ENCODE measurements at regions not wholly inside any gene's neighbourhood (a gene's known extent, or its start where the extent isn't known, plus 50 kb on each side); places are given as distances from the start of the nearest gene placed in this dataset.
A peak's percentile ranks its signal among the peaks of the same experiment; 100 is the strongest.

DNA sequence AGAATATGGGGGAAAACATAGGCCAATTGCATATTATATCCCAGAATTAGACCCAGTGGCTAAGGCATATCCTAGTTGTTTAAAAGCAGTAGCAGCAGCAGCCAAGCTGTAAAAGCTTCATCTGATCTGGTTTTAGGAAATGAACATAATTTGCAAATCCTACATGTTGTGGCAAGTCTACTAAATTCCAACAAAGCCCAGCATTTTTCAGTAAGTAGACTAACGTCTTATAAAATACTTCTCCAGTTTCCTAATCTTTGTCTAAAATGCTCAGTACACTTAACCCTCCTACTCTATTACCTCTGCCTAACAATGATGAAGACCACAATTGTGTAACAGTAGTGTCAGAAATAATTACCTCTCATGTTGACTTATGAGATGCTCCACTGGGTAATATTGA, 70.9 kb upstream of the RERGL start:
- CTCF ChIA-PET = no interaction called here
- Mint-ChIP-seq H3K36me3 (ENCODE audit: insufficient read depth, unreplicated experiment) (no peaks in the 10 kb centered on the region), H3K9me3 (ENCODE audit: unreplicated experiment) (peaks cover 11% of the 10 kb centered on the region), H3K27ac (ENCODE audit: unreplicated experiment) (no peak overlapping the region), H3K4me1 (ENCODE audit: low read depth, unreplicated experiment) (no peaks in the 10 kb centered on the region), H3K27me3 (ENCODE audit: insufficient read depth, unreplicated experiment) (no peaks in the 10 kb centered on the region), H3K4me3 (ENCODE audit: unreplicated experiment) (no peak overlapping the region)
- TF ChIP-seq, protein P1, sequence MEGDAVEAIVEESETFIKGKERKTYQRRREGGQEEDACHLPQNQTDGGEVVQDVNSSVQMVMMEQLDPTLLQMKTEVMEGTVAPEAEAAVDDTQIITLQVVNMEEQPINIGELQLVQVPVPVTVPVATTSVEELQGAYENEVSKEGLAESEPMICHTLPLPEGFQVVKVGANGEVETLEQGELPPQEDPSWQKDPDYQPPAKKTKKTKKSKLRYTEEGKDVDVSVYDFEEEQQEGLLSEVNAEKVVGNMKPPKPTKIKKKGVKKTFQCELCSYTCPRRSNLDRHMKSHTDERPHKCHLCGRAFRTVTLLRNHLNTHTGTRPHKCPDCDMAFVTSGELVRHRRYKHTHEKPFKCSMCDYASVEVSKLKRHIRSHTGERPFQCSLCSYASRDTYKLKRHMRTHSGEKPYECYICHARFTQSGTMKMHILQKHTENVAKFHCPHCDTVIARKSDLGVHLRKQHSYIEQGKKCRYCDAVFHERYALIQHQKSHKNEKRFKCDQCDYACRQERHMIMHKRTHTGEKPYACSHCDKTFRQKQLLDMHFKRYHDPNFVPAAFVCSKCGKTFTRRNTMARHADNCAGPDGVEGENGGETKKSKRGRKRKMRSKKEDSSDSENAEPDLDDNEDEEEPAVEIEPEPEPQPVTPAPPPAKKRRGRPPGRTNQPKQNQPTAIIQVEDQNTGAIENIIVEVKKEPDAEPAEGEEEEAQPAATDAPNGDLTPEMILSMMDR (IDR thresholded peaks at IDR 0.05; ENCODE audit: insufficient read depth in 1 of 2, low read depth in 1 of 2, low read length in 1 of 2, severe bottlenecking in 1 of 2, unreplicated experiment in 1 of 2) = no peak
- H3K36me3 ChIP-seq (ENCODE audit: control insufficient read depth, insufficient read depth, low read length) = no peaks in the 10 kb centered on the region
- H3K4me1 ChIP-seq = no peaks in the 10 kb centered on the region
- H3K27me3 ChIP-seq (replicated peaks; ENCODE audit: control insufficient read depth, insufficient read depth, low read length) = no peaks in the 10 kb centered on the region
- no peak for DNase-seq
- POLR2A ChIA-PET = no interaction called here
- H3K9me3 ChIP-seq = peaks cover 3% of the 10 kb centered on the region
- intact Hi-C loops (cut with micrococcal nuclease; ENCODE audit: unreplicated experiment) = no loop called here
- no TSS peak for BruUV-seq (replicated peaks)
- no peak overlapping the region for H3K4me3 ChIP-seq (ENCODE audit: low read depth, low read length)

DNA sequence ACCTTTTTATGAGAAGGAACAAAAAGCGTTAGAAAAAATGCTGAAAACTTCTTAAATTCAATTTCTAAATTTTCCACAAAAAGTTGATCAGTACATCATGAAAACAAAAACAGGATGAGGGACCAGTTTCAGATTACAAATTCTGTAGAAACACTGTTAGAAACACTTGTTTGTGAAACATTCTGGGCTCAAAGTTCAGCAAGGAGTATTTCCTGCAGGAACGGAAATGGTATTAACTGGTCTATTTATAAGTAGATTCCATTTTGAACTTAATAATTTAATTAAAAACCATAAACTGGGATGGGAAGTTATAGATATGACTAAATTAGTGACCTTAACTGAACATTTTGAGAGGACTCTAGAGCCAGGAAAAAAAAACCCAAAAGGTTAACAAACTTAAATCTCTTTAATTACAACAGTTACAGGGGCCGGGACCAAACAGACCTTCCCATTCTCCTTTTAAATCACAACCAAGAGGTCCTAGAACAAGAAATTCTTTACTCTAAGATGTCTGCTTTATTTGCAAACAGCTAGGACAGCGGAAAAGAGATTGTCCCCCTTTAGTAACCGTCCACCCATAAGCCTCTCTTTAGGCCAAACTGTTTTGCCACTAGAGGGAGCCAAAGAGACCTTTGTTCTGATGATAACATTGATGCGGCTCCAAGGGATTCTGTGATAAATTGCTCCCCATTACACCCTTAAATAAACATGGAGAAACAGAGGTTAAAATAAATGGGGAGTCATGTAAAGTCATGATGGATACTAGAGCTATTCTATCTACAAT, 69.0 kb upstream of the RERGL start:
- Mint-ChIP-seq H3K27me3 (ENCODE audit: insufficient read depth, unreplicated experiment) (no peaks in the 10 kb centered on the region), H3K4me3 (ENCODE audit: unreplicated experiment) (no peak overlapping the region), H3K4me1 (ENCODE audit: low read depth, unreplicated experiment) (no peaks in the 10 kb centered on the region), H3K36me3 (ENCODE audit: insufficient read depth, unreplicated experiment) (no peaks in the 10 kb centered on the region), H3K27ac (ENCODE audit: unreplicated experiment) (no peak overlapping the region), H3K9me3 (ENCODE audit: unreplicated experiment) (peaks cover 21% of the 10 kb centered on the region)
- Histone ChIP-seq H3K36me3 (ENCODE audit: control insufficient read depth, insufficient read depth, low read length) (no peaks in the 10 kb centered on the region), H3K27me3 (replicated peaks; ENCODE audit: control insufficient read depth, insufficient read depth, low read length) (no peaks in the 10 kb centered on the region), H3K9me3 (peaks cover 3% of the 10 kb centered on the region), H3K4me3 (ENCODE audit: low read depth, low read length) (no peak overlapping the region), H3K4me1 (no peaks in the 10 kb centered on the region)
- TF ChIP-seq, protein P1 (IDR thresholded peaks at IDR 0.05; ENCODE audit: insufficient read depth in 1 of 2, low read depth in 1 of 2, low read length in 1 of 2, severe bottlenecking in 1 of 2, unreplicated experiment in 1 of 2) = peak; percentile 90 to 95
- ChIA-PET CTCF (interaction anchor here (0.9 kb wide), 1 partner anchor 66 kb away, joined by 3 read pairs; no protein-coding TSS in a partner anchor), POLR2A (no interaction called here)
- intact Hi-C loops (cut with micrococcal nuclease; ENCODE audit: unreplicated experiment) = loop anchor here (1.0 kb wide), 2 partner anchors 19 to 65 kb away; no protein-coding TSS in a partner anchor
- no TSS peak for BruUV-seq (replicated peaks)
- DNase-seq = peak in 1 of 2 experiments; percentile 70

DNA sequence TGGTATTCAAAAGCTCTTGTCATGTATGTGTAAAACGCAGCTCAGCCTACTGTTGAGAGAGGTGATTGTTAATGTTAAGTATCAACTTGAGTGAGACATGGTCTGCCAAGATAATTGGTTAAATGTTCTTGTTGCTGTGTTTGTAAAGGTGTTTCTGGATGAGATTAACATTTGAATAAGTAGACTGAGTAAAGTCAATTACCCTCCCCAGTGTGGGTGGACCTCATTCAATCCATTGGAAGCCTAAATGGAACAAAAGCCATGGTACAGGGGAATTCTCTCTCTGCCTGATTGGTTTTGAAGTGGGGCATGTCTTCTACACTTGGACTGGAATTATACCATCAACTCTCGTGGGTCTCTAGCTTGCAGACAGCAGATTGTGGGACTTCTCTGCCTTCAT, 63.8 kb upstream of the RERGL start:
- intact Hi-C loops (cut with micrococcal nuclease; ENCODE audit: unreplicated experiment) = no loop called here
- Mint-ChIP-seq H3K4me3 (ENCODE audit: unreplicated experiment) (no peak overlapping the region), H3K27ac (ENCODE audit: unreplicated experiment) (no peak overlapping the region), H3K4me1 (ENCODE audit: low read depth, unreplicated experiment) (no peaks in the 10 kb centered on the region), H3K9me3 (ENCODE audit: unreplicated experiment) (peaks cover 21% of the 10 kb centered on the region), H3K36me3 (ENCODE audit: insufficient read depth, unreplicated experiment) (no peaks in the 10 kb centered on the region), H3K27me3 (ENCODE audit: insufficient read depth, unreplicated experiment) (no peaks in the 10 kb centered on the region)
- POLR2A ChIA-PET = no interaction called here
- Histone ChIP-seq H3K9me3 (peaks cover 3% of the 10 kb centered on the region), H3K4me1 (no peaks in the 10 kb centered on the region), H3K27me3 (replicated peaks; ENCODE audit: control insufficient read depth, insufficient read depth, low read length) (no peaks in the 10 kb centered on the region), H3K4me3 (ENCODE audit: low read depth, low read length) (no peak overlapping the region), H3K36me3 (ENCODE audit: control insufficient read depth, insufficient read depth, low read length) (no peaks in the 10 kb centered on the region)
- BruUV-seq (replicated peaks) = no TSS peak
- DNase-seq = no peak
- TF ChIP-seq, protein P1 (IDR thresholded peaks at IDR 0.05; ENCODE audit: insufficient read depth in 1 of 2, low read depth in 1 of 2, low read length in 1 of 2, severe bottlenecking in 1 of 2, unreplicated experiment in 1 of 2) = no peak
- CTCF ChIA-PET = no interaction called here

All from Caco-2 (cell line).